Endothelial cell of umbilical vein (primary cell): ENCODE measurements at regions not wholly inside any gene's neighbourhood (a gene's known extent, or its start where the extent isn't known, plus 50 kb on each side); places are given as distances from the start of the nearest gene placed in this dataset.

Experiments used
- BruUV-seq: library from RNA; stranded (reverse); fragments of 400-500 nt; replicated peaks from 2 replicates; lab custom pipeline; 2021; lab: Mats Ljungman, UMichigan
- CTCF ChIA-PET: fragments of 300-600, 350-600 bp; sonication (Branson Sonifier 250); formaldehyde crosslinking; loops from one replicate; lab custom pipeline; 2021; ENCODE audit warnings: antibody characterized with exemption, inconsistent platforms; lab: Charles Lee
- POLR2A ChIA-PET: fragments of 300-600, 350-600 bp; sonication (Branson Sonifier 250); formaldehyde crosslinking; loops from one replicate; lab custom pipeline; 2021; ENCODE audit warnings: antibody characterized with exemption, inconsistent platforms; lab: Charles Lee
- DNase-seq: peaks from one replicate; pipeline ENCODE4 v3.0.0-alpha.2; 2011; ENCODE audit warnings: low read depth, low spot score
- FAIRE-seq: peaks from 2 replicates; lab custom pipeline; 2011; peaks lifted over from hg19 to GRCh38; lab: Jason Lieb, UNC
- H2AFZ ChIP-seq: 2 replicates; pipeline ENCODE4 v1.6.0; 2012; ENCODE audit warnings: low read depth, low read length, control low read depth, inconsistent platforms
- H3K27ac ChIP-seq: 2 replicates; pipeline ENCODE4 v1.5.1; 2011; ENCODE audit warnings: low read depth, mild to moderate bottlenecking, control low read depth, low read length, moderate library complexity; ENCODE audit not compliant: insufficient read depth
- H3K27me3 ChIP-seq, 2 experiments: 2 replicates each; pipeline versions ENCODE4 v1.6.0 to v1.6.1; 2011; ENCODE audit warnings: low read length in 2 of 2, mixed read lengths in 1 of 2; ENCODE audit not compliant: control insufficient read depth in 2 of 2, insufficient read depth in 2 of 2
- H3K36me3 ChIP-seq, 2 experiments: 2 replicates in 1 of 2; 3 replicates in 1 of 2; pipeline ENCODE4 v1.5.1; 2011; ENCODE audit warnings: low read length in 2 of 2, mild to moderate bottlenecking in 1 of 2, moderate library complexity in 1 of 2; ENCODE audit not compliant: control insufficient read depth in 2 of 2, insufficient read depth in 2 of 2; ENCODE audit errors: extremely low read depth in 1 of 2
- H3K4me1 ChIP-seq: 3 replicates; pipeline ENCODE4 v1.5.1; 2011; ENCODE audit warnings: mild to moderate bottlenecking, low read length; ENCODE audit not compliant: control insufficient read depth, insufficient read depth; ENCODE audit errors: extremely low read depth
- H3K4me2 ChIP-seq: 2 replicates; pipeline ENCODE4 v1.6.1; 2011; ENCODE audit warnings: low read length, control low read depth, mixed read lengths; ENCODE audit not compliant: insufficient read depth
- H3K4me3 ChIP-seq, 3 experiments: fragments of 200-600 bp in 1 of 3; sonication (generic), shearing (Covaris generic) in 1 of 3; replicated peaks in 1 of 3; 2 replicates each; pipeline ENCODE4 v1.5.1; 2011 to 2016; ENCODE audit warnings: control low read depth in 3 of 3, low read length in 3 of 3, mild to moderate bottlenecking in 2 of 3, inconsistent platforms in 1 of 3, low read depth in 1 of 3, moderate library complexity in 1 of 3; ENCODE audit not compliant: insufficient read depth in 1 of 3
- H3K79me2 ChIP-seq: 2 replicates; pipeline ENCODE4 v1.6.0; 2012; ENCODE audit warnings: low read length, inconsistent platforms; ENCODE audit not compliant: control insufficient read depth, insufficient read depth
- H3K9ac ChIP-seq: replicated peaks from 2 replicates; pipeline ENCODE3; 2011; ENCODE audit warnings: low read length, control low read depth; ENCODE audit not compliant: insufficient read depth; ENCODE audit errors: extremely low read depth
- H3K9me1 ChIP-seq: replicated peaks from 3 replicates; pipeline ENCODE4 v1.6.0; 2011; ENCODE audit warnings: mild to moderate bottlenecking, low read length; ENCODE audit not compliant: control insufficient read depth, insufficient read depth; ENCODE audit errors: extremely low read depth
- H3K9me3 ChIP-seq: replicated peaks from 2 replicates; pipeline ENCODE4 v1.5.1; 2012; ENCODE audit warnings: low read length, inconsistent platforms; ENCODE audit not compliant: control insufficient read depth, insufficient read depth
- H4K20me1 ChIP-seq: replicated peaks from 2 replicates; pipeline ENCODE3; 2011; ENCODE audit warnings: mild to moderate bottlenecking, low read length; ENCODE audit not compliant: control insufficient read depth, insufficient read depth; ENCODE audit errors: extremely low read depth
- CTCF ChIP-seq, 2 donors: IDR thresholded peaks; 1 replicate in 1 of 2; 2 replicates in 1 of 2; pipeline ENCODE4 v1.5.1; 2011; ENCODE audit warnings: low read length in 2 of 2, mild to moderate bottlenecking in 2 of 2, moderate library complexity in 2 of 2, control low read depth in 1 of 2, inconsistent platforms in 1 of 2, low read depth in 1 of 2; ENCODE audit not compliant: insufficient read depth in 1 of 2; ENCODE audit errors: extremely low read depth in 1 of 2
- EZH2 ChIP-seq: IDR thresholded peaks from 2 replicates; pipeline ENCODE4 v1.6.1; 2012; ENCODE audit warnings: borderline replicate concordance, low read depth, mild to moderate bottlenecking, moderate library complexity, low read length, inconsistent platforms; ENCODE audit not compliant: severe bottlenecking
- FOS ChIP-seq: IDR thresholded peaks from 2 replicates; pipeline ENCODE4 v1.6.1; 2011; ENCODE audit warnings: mild to moderate bottlenecking, low read length, moderate library complexity, borderline replicate concordance; ENCODE audit not compliant: insufficient read depth
- GATA2 ChIP-seq: IDR thresholded peaks from 2 replicates; pipeline ENCODE4 v1.7.0; 2011; ENCODE audit warnings: low read depth, mild to moderate bottlenecking, moderate library complexity, mixed read lengths, low read length; ENCODE audit not compliant: insufficient read length, insufficient read depth
- JUN ChIP-seq: IDR thresholded peaks from 2 replicates; pipeline ENCODE4 v1.6.1; 2011; ENCODE audit warnings: borderline replicate concordance, low read depth; ENCODE audit not compliant: insufficient read length, insufficient read depth
- MAX ChIP-seq: IDR thresholded peaks from 2 replicates; pipeline ENCODE4 v1.6.1; 2011; ENCODE audit not compliant: insufficient read depth, insufficient read length
- MYC ChIP-seq: IDR thresholded peaks from one replicate; pipeline ENCODE4 v1.6.1; 2011; ENCODE audit warnings: mild to moderate bottlenecking, low read depth, low read length
- POLR2A ChIP-seq: IDR thresholded peaks from 2 replicates; pipeline ENCODE4 v1.6.1; 2012; ENCODE audit warnings: low read depth, mild to moderate bottlenecking, control low read depth, low read length
- POLR2AphosphoS5 ChIP-seq: IDR thresholded peaks from 2 replicates; pipeline ENCODE4 v1.6.1; 2012; ENCODE audit warnings: low read depth, mild to moderate bottlenecking, control low read depth, low read length, moderate library complexity; ENCODE audit not compliant: insufficient read depth
- dilution Hi-C: fragments of 300-500 bp; cut with MboI; formaldehyde crosslinking; loops from one replicate; pipeline ENCODE4 v1.15.0; 2019; ENCODE audit warnings: low sequenced_read_pairs; ENCODE audit not compliant: extremely low pct_ligation_motif_present
- intact Hi-C: fragments of 100-400 bp; cut with micrococcal nuclease; formaldehyde crosslinking; loops from one replicate; pipeline ENCODE4 v1.10.0; 2022

- no peak overlapping the region for H3K27ac ChIP-seq
- H3K79me2 ChIP-seq, result no peaks in the 10 kb centered on the region
- POLR2A ChIA-PET, result no interaction called here
- H2AFZ ChIP-seq, result no peak overlapping the region
- peaks cover 0 to 6% of the 10 kb centered on the region in 2 experiments for H3K27me3 ChIP-seq
- no peaks in the 10 kb centered on the region for H4K20me1 ChIP-seq
- dilution Hi-C loops (no loop called here), intact Hi-C loops (no loop called here)
- no TSS peak for BruUV-seq
- H3K36me3 ChIP-seq, result no peaks in the 10 kb centered on the region
- no peak overlapping the region for H3K4me2 ChIP-seq
- no peaks in the 10 kb centered on the region for H3K4me1 ChIP-seq
- no peak overlapping the region for H3K9ac ChIP-seq
- H3K4me3 ChIP-seq, result no peak overlapping the region
- DNase-seq (no peak), FAIRE-seq (no peak)
- CTCF ChIA-PET, result no interaction called here
- TF ChIP-seq POLR2A (no peak), GATA2 (no peak), MAX (no peak), JUN (no peak), CTCF (IDR thresholded peaks at IDR 0.05; ENCODE audit: extremely low read depth in 1 of 2, insufficient read depth in 1 of 2, low read depth in 1 of 2, low read length in 2 of 2) (no peak), FOS (no peak), POLR2AphosphoS5 (no peak), EZH2 (no peak), MYC (no peak)
- H3K9me1 ChIP-seq, result no peaks in the 10 kb centered on the region
- H3K9me3 ChIP-seq, result no peaks in the 10 kb centered on the region
Observed at GRCh38 chr11:123351375-123351774, 78.7 kb upstream of the GRAMD1B start.
